ENCODE measurements at regions not wholly inside any gene's neighbourhood (a gene's known extent, or its start where the extent isn't known, plus 50 kb on each side); places are given as distances from the start of the nearest gene placed in this dataset.

DNA sequence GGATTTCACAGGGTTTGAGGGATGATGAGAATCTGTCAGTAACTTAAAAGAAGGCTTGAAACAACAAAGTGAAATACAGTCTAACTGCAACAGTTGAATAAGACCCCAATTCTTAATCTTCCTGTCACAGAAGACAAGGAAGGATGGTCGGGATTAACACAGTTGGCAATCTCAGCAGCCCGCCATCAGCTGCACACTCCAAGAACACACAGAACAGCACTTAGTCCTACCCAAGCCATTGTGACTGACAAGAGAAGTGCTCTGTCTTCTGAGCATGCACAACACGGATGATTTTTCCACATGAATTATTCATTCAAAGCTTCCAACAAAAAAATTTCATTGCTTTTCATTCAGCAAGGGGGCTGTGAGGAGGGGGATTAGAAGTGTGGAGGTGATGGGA, 576.1 kb downstream of the TLE4 start:
- DNase-seq (ENCODE audit: low read depth in 1 of 2, low spot score in 2 of 2) (no peak), FAIRE-seq (no peak)
- Histone ChIP-seq H3K9me3 (ENCODE audit: insufficient read depth in 2 of 2, low read depth in 1 of 2, low read length in 1 of 2) (no peaks in the 10 kb centered on the region), H2AK5ac (ENCODE audit: low read depth, low read length) (no peak overlapping the region), H3K4me2 (ENCODE audit: insufficient read depth in 1 of 2, low read depth in 2 of 2, low read length in 2 of 2) (no peak overlapping the region), H3K79me2 (ENCODE audit: control insufficient read depth in 1 of 2, insufficient read depth in 2 of 2, low read length in 2 of 2) (no peaks in the 10 kb centered on the region), H3K4me3 (ENCODE audit: extremely low read depth in 1 of 4, insufficient read depth in 2 of 4, low read depth in 3 of 4, low read length in 4 of 4) (no peak overlapping the region), H3K56ac (replicated peaks; ENCODE audit: insufficient read length, low read depth, low read length) (no peak overlapping the region), H3K18ac (ENCODE audit: extremely low read depth, low read length) (no peak overlapping the region), H4K20me1 (replicated peaks in 1 of 2; ENCODE audit: control insufficient read depth in 1 of 2, insufficient read depth in 2 of 2, low read length in 2 of 2) (no peaks in the 10 kb centered on the region), H2BK20ac (ENCODE audit: low read length) (no peak overlapping the region), H3K27ac (ENCODE audit: low read depth, low read length) (no peak overlapping the region), H4K5ac (ENCODE audit: insufficient read length, low read depth, low read length) (no peak overlapping the region), H2AFZ (ENCODE audit: low read length) (no peak overlapping the region), H3K14ac (ENCODE audit: insufficient read length) (no peak overlapping the region), H3K4ac (replicated peaks; ENCODE audit: insufficient read length, low read depth, low read length) (no peak overlapping the region), H2BK5ac (ENCODE audit: low read depth, low read length) (no peak overlapping the region), H3K23me2 (ENCODE audit: low read depth, low read length) (no peaks in the 10 kb centered on the region), H3K27me3 (replicated peaks in 1 of 4; ENCODE audit: control insufficient read depth in 3 of 4, extremely low read depth in 1 of 4, insufficient read depth in 3 of 4, low read length in 3 of 4) (no peaks in the 10 kb centered on the region), H4K91ac (replicated peaks; ENCODE audit: insufficient read length, low read length) (no peak overlapping the region), H2BK15ac (ENCODE audit: low read length) (no peak overlapping the region), H4K8ac (ENCODE audit: extremely low read depth, insufficient read depth, low read length) (no peak overlapping the region), H3K36me3 (ENCODE audit: control insufficient read depth in 2 of 4, insufficient read depth in 4 of 4, low read length in 3 of 4) (no peaks in the 10 kb centered on the region), H2BK12ac (ENCODE audit: low read depth, low read length) (no peak overlapping the region), H3K79me1 (ENCODE audit: low read depth, low read length) (no peaks in the 10 kb centered on the region), H3K23ac (ENCODE audit: insufficient read length) (no peak overlapping the region), H3K4me1 (replicated peaks in 1 of 4; ENCODE audit: control insufficient read depth in 3 of 4, insufficient read depth in 4 of 4, low read length in 3 of 4) (no peaks in the 10 kb centered on the region), H2BK120ac (replicated peaks; ENCODE audit: low read depth, low read length) (no peak overlapping the region), H3K9ac (replicated peaks in 1 of 4; ENCODE audit: extremely low read depth in 1 of 4, low read depth in 3 of 4, low read length in 3 of 4) (no peak overlapping the region)
- WGBS, 2 experiments (ENCODE audit: extremely low coverage in 1 of 2, insufficient coverage in 1 of 2, insufficient read length in 1 of 2, insufficient replicate concordance in 2 of 2, low coverage in 1 of 2, low lambda C conversion rate in 2 of 2, missing lambda C conversion rate in 1 of 2): 94% methylated on average over 3 of the region's 3 CpGs; no CpG with 5 or more reads in 1 of the 2 experiments
- POLR2A ChIA-PET (ENCODE audit: partially characterized antibody): interaction anchor here (0.5 kb wide), 1 partner anchor 30 kb away, joined by 3 read pairs; no protein-coding TSS in a partner anchor
- CTCF ChIA-PET (ENCODE audit: partially characterized antibody): interaction anchor here (0.6 kb wide), 1 partner anchor 310 kb away, joined by 3 read pairs; no protein-coding TSS in a partner anchor
- TF ChIP-seq HDAC6 (IDR thresholded peaks at IDR 0.05; ENCODE audit: low read depth, low read length) (no peak), ATF2 (IDR thresholded peaks at IDR 0.05; ENCODE audit: low read length) (no peak), CHD1 (IDR thresholded peaks at IDR 0.05; ENCODE audit: low read depth, low read length) (no peak), RXRA (IDR thresholded peaks at IDR 0.05; ENCODE audit: insufficient read depth, low read depth, low read length) (no peak), SP1 (IDR thresholded peaks at IDR 0.05; ENCODE audit: low read depth, low read length) (no peak), BRCA1 (IDR thresholded peaks at IDR 0.05; ENCODE audit: low read depth, low read length) (no peak), SP4 (IDR thresholded peaks at IDR 0.05; ENCODE audit: low read length) (no peak), KDM1A (IDR thresholded peaks at IDR 0.05; ENCODE audit: borderline replicate concordance, low read length) (no peak), SRF (IDR thresholded peaks at IDR 0.05; ENCODE audit: low read depth, low read length) (no peak), CREB1 (IDR thresholded peaks at IDR 0.05) (no peak), TCF12 (IDR thresholded peaks at IDR 0.05; ENCODE audit: low read depth, low read length) (no peak), SAP30 (IDR thresholded peaks at IDR 0.05; ENCODE audit: insufficient read depth, insufficient replicate concordance, low read length) (no peak), KDM4A (IDR thresholded peaks at IDR 0.05; ENCODE audit: low read depth, low read length, severe bottlenecking) (no peak)
- TF ChIP-seq, protein P1, sequence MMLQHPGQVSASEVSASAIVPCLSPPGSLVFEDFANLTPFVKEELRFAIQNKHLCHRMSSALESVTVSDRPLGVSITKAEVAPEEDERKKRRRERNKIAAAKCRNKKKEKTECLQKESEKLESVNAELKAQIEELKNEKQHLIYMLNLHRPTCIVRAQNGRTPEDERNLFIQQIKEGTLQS (IDR thresholded peaks at IDR 0.05; ENCODE audit: insufficient read depth, low read depth, low read length): no peak
